ENCODE measurements at regions not wholly inside any gene's neighbourhood (a gene's known extent, or its start where the extent isn't known, plus 50 kb on each side); places are given as distances from the start of the nearest gene placed in this dataset.

- no peak overlapping the region for H3K4me3 ChIP-seq (ENCODE audit: low read length in 2 of 2)
- H2AK5ac ChIP-seq (ENCODE audit: low read depth, low read length), result no peak overlapping the region
- no peak overlapping the region for H3K4ac ChIP-seq (ENCODE audit: low read length)
- H2AFZ ChIP-seq (ENCODE audit: low read length), result no peak overlapping the region
- H3K27ac ChIP-seq (replicated peaks; ENCODE audit: low read length), result no peak overlapping the region
- peaks cover 10 to 13% of the 10 kb centered on the region in 2 donors for H3K4me1 ChIP-seq (ENCODE audit: control insufficient read depth in 2 of 2, insufficient read depth in 1 of 2, low read depth in 1 of 2, low read length in 2 of 2)
- H4K8ac ChIP-seq (ENCODE audit: low read depth, low read length), result no peak overlapping the region
- H3K23ac ChIP-seq (ENCODE audit: low read depth, low read length, poor library complexity), result no peak overlapping the region
- no peak overlapping the region for H2BK12ac ChIP-seq (ENCODE audit: low read length)
- no peaks in the 10 kb centered on the region for H3K36me3 ChIP-seq (replicated peaks in 1 of 2; ENCODE audit: control insufficient read depth in 2 of 2, insufficient read depth in 2 of 2, low read length in 2 of 2)
- no peak overlapping the region for H2BK120ac ChIP-seq (ENCODE audit: low read depth, low read length)
- H3K4me2 ChIP-seq (ENCODE audit: insufficient read depth, low read length, poor library complexity, severe bottlenecking), result no peak overlapping the region
- H2BK5ac ChIP-seq (ENCODE audit: low read length), result no peak overlapping the region
- no peak overlapping the region for H3K18ac ChIP-seq (ENCODE audit: low read length)
- no CpG with 5 or more reads among the region's 2 CpGs for WGBS, 2 donors (ENCODE audit: extremely low coverage in 2 of 2, insufficient read length in 2 of 2, insufficient replicate concordance in 1 of 2)
- H3K9ac ChIP-seq (ENCODE audit: low read depth, low read length, poor library complexity), result no peak overlapping the region
- H4K91ac ChIP-seq (ENCODE audit: low read depth, low read length, poor library complexity), result no peak overlapping the region
- DNase-seq (ENCODE audit: low spot score), result no peak
- H3K14ac ChIP-seq (ENCODE audit: low read length), result no peak overlapping the region
- H2BK15ac ChIP-seq (ENCODE audit: low read length), result no peak overlapping the region
- peaks cover 0 to 2% (median 0%) of the 10 kb centered on the region in 3 experiments for H3K27me3 ChIP-seq (ENCODE audit: control insufficient read depth in 3 of 3, insufficient read depth in 3 of 3, low read depth in 1 of 3, low read length in 3 of 3)
- no peaks in the 10 kb centered on the region for H3K79me1 ChIP-seq (ENCODE audit: low read depth, low read length)
- H3K9me3 ChIP-seq (replicated peaks in 1 of 2; ENCODE audit: control insufficient read depth in 2 of 2, insufficient read depth in 1 of 2, low read depth in 1 of 2, low read length in 2 of 2), result no peaks in the 10 kb centered on the region
These were observed 50.9 kb upstream of the ATP12A start for GRCh38 chr13:24629320-24629719.

- Histone ChIP-seq H2BK15ac (ENCODE audit: low read length) (no peak overlapping the region), H2BK12ac (ENCODE audit: low read length) (no peak overlapping the region), H3K18ac (ENCODE audit: low read length) (no peak overlapping the region), H3K79me1 (ENCODE audit: low read depth, low read length) (no peaks in the 10 kb centered on the region), H3K9ac (ENCODE audit: low read depth, low read length, poor library complexity) (no peak overlapping the region), H3K36me3 (replicated peaks in 1 of 2; ENCODE audit: control insufficient read depth in 2 of 2, insufficient read depth in 2 of 2, low read length in 2 of 2) (no peaks in the 10 kb centered on the region), H3K4me2 (ENCODE audit: insufficient read depth, low read length, poor library complexity, severe bottlenecking) (no peak overlapping the region), H2BK120ac (ENCODE audit: low read depth, low read length) (no peak overlapping the region), H3K23ac (ENCODE audit: low read depth, low read length, poor library complexity) (no peak overlapping the region), H2BK5ac (ENCODE audit: low read length) (no peak overlapping the region), H3K14ac (ENCODE audit: low read length) (no peak overlapping the region), H3K27ac (replicated peaks; ENCODE audit: low read length) (no peak overlapping the region), H3K4ac (ENCODE audit: low read length) (no peak overlapping the region), H3K27me3 (ENCODE audit: control insufficient read depth in 3 of 3, insufficient read depth in 3 of 3, low read depth in 1 of 3, low read length in 3 of 3) (no peaks in the 10 kb centered on the region), H2AFZ (ENCODE audit: low read length) (no peak overlapping the region), H3K4me1 (ENCODE audit: control insufficient read depth in 2 of 2, insufficient read depth in 1 of 2, low read depth in 1 of 2, low read length in 2 of 2) (peaks cover 10 to 13% of the 10 kb centered on the region in 2 donors), H2AK5ac (ENCODE audit: low read depth, low read length) (no peak overlapping the region), H3K9me3 (replicated peaks in 1 of 2; ENCODE audit: control insufficient read depth in 2 of 2, insufficient read depth in 1 of 2, low read depth in 1 of 2, low read length in 2 of 2) (no peaks in the 10 kb centered on the region), H4K8ac (ENCODE audit: low read depth, low read length) (no peak overlapping the region), H4K91ac (ENCODE audit: low read depth, low read length, poor library complexity) (no peak overlapping the region), H3K4me3 (ENCODE audit: low read length in 2 of 2) (no peak overlapping the region)
- no peak for DNase-seq (ENCODE audit: low spot score)
- WGBS, 2 donors (ENCODE audit: extremely low coverage in 2 of 2, insufficient read length in 2 of 2, insufficient replicate concordance in 1 of 2), result no CpG with 5 or more reads among the region's 6 CpGs
These were observed 50.1 kb upstream of the ATP12A start for GRCh38 chr13:24630121-24630520.
